ENCODE measurements at regions not wholly inside any gene's neighbourhood (a gene's known extent, or its start where the extent isn't known, plus 50 kb on each side); places are given as distances from the start of the nearest gene placed in this dataset.
"Not testable (repeated sequence)": the region's sequence is repeated elsewhere in the genome, so short reads cannot be mapped to it uniquely, and the experiment has no call there.

- H3K4me3 Mint-ChIP-seq (ENCODE audit: unreplicated experiment), result no peak overlapping the region
- H3K27ac Mint-ChIP-seq (ENCODE audit: unreplicated experiment), result no peak overlapping the region
- no peaks in the 10 kb centered on the region for H3K9me3 Mint-ChIP-seq (ENCODE audit: unreplicated experiment)
- TF ChIP-seq CTCF (IDR thresholded peaks at IDR 0.05; ENCODE audit: unreplicated experiment), result no peak
- no peak for DNase-seq (ENCODE audit: low spot score)
- H3K27me3 Mint-ChIP-seq (ENCODE audit: unreplicated experiment), result no peaks in the 10 kb centered on the region
- no peaks in the 10 kb centered on the region for H3K4me1 Mint-ChIP-seq (ENCODE audit: unreplicated experiment)
- H3K36me3 Mint-ChIP-seq (ENCODE audit: low read depth, unreplicated experiment), result no peaks in the 10 kb centered on the region
Observed at GRCh38 chr13:54234607-54235006, 1206.0 kb downstream of the OLFM4 start.

DNA sequence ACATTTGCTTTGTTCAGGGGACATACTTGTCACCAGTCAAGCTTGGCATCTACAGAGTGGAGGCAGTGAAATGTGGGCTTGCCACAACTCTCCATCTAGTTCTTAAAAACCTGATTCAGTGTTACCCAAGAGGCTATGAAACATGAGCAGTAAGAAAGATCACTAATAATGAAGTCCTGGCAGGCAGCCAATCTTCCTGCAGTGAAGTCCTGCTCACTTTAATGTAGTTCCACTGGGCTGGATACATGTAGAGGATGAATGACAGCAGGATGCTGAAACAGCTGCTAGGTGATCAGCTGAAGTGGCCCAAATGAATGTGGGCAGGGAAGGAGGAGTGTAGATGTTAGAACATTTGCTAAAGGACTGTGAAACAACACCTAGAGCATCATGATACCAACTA, 1213.1 kb downstream of the OLFM4 start:
- no peak for TF ChIP-seq CTCF (IDR thresholded peaks at IDR 0.05; ENCODE audit: unreplicated experiment)
- Mint-ChIP-seq H3K4me3 (ENCODE audit: unreplicated experiment) (no peak overlapping the region), H3K27me3 (ENCODE audit: unreplicated experiment) (no peaks in the 10 kb centered on the region), H3K27ac (ENCODE audit: unreplicated experiment) (no peak overlapping the region), H3K9me3 (ENCODE audit: unreplicated experiment) (no peaks in the 10 kb centered on the region), H3K4me1 (ENCODE audit: unreplicated experiment) (no peaks in the 10 kb centered on the region), H3K36me3 (ENCODE audit: low read depth, unreplicated experiment) (no peaks in the 10 kb centered on the region)
- DNase-seq (ENCODE audit: low spot score), result no peak

GRCh38 chr13:54248306-54248705, 1219.7 kb downstream of the OLFM4 start:
- H3K36me3 Mint-ChIP-seq (ENCODE audit: low read depth, unreplicated experiment), result no peaks in the 10 kb centered on the region
- H3K9me3 Mint-ChIP-seq (ENCODE audit: unreplicated experiment), result no peaks in the 10 kb centered on the region
- no peaks in the 10 kb centered on the region for H3K4me1 Mint-ChIP-seq (ENCODE audit: unreplicated experiment)
- no peak for TF ChIP-seq CTCF (IDR thresholded peaks at IDR 0.05; ENCODE audit: unreplicated experiment)
- H3K27ac Mint-ChIP-seq (ENCODE audit: unreplicated experiment), result no peak overlapping the region
- H3K27me3 Mint-ChIP-seq (ENCODE audit: unreplicated experiment), result no peaks in the 10 kb centered on the region
- no peak overlapping the region for H3K4me3 Mint-ChIP-seq (ENCODE audit: unreplicated experiment)
- DNase-seq (ENCODE audit: low spot score), result no peak

- Mint-ChIP-seq H3K36me3 (ENCODE audit: low read depth, unreplicated experiment) (no peaks in the 10 kb centered on the region), H3K4me1 (ENCODE audit: unreplicated experiment) (no peaks in the 10 kb centered on the region), H3K27ac (ENCODE audit: unreplicated experiment) (no peak overlapping the region), H3K27me3 (ENCODE audit: unreplicated experiment) (no peaks in the 10 kb centered on the region), H3K9me3 (ENCODE audit: unreplicated experiment) (no peaks in the 10 kb centered on the region), H3K4me3 (ENCODE audit: unreplicated experiment) (no peak overlapping the region)
- no peak for DNase-seq (ENCODE audit: low spot score)
- no peak for TF ChIP-seq CTCF (IDR thresholded peaks at IDR 0.05; ENCODE audit: unreplicated experiment)
Observed at GRCh38 chr13:54261856-54262255, 1233.2 kb downstream of the OLFM4 start.

DNA sequence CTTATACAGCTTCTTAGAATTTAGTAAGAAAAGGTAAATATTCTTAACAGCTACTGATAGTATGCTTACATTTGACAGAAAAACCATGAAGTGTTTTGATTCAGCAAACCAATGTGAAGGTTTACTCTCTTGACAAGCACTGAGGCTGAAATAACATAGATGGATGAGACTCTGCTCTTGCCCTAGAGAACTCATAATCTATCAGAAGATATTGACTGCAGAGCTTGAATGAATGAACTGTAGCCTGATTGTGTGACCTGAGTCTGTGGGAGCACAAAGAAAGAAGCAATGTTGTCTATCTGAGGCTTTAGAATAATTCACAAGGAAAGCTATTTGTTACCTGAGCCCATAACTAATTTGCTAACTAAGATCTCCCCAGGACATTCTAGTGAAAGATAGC, 1235.3 kb downstream of the OLFM4 start:
- no peaks in the 10 kb centered on the region for H3K36me3 Mint-ChIP-seq (ENCODE audit: low read depth, unreplicated experiment)
- H3K27me3 Mint-ChIP-seq (ENCODE audit: unreplicated experiment), result no peaks in the 10 kb centered on the region
- H3K4me3 Mint-ChIP-seq (ENCODE audit: unreplicated experiment), result no peak overlapping the region
- DNase-seq (ENCODE audit: low spot score), result no peak
- TF ChIP-seq CTCF (IDR thresholded peaks at IDR 0.05; ENCODE audit: unreplicated experiment), result no peak
- H3K9me3 Mint-ChIP-seq (ENCODE audit: unreplicated experiment), result no peaks in the 10 kb centered on the region
- no peaks in the 10 kb centered on the region for H3K4me1 Mint-ChIP-seq (ENCODE audit: unreplicated experiment)
- no peak overlapping the region for H3K27ac Mint-ChIP-seq (ENCODE audit: unreplicated experiment)

DNA sequence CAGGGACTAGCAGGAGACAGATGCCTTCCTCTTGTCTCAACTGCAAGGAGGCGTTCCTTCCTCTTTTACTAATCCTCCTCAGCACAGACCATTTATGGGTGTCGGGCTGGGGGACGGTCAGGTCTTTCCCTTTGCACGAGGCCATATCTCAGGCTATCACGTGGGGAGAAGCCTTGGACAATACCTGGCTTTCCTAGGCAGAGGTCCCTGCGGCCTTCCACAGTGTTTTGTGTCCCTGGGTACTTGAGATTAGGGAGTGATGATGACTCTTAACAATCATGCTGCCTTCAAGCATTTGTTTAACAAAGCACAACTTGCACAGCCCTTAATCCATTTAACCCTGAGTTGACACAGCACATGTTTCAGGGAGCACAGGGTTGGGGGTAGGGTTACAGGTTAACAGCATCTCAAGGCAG, 1238.6 kb downstream of the OLFM4 start:
- not testable (repeated sequence) for DNase-seq (ENCODE audit: low spot score); H3K27ac Mint-ChIP-seq (ENCODE audit: unreplicated experiment); H3K36me3 Mint-ChIP-seq (ENCODE audit: low read depth, unreplicated experiment); H3K4me3 Mint-ChIP-seq (ENCODE audit: unreplicated experiment); H3K4me1 Mint-ChIP-seq (ENCODE audit: unreplicated experiment); H3K27me3 Mint-ChIP-seq (ENCODE audit: unreplicated experiment); H3K9me3 Mint-ChIP-seq (ENCODE audit: unreplicated experiment)

GRCh38 chr13:54268013-54268695, 1239.5 kb downstream of the OLFM4 start:
- H3K4me1 Mint-ChIP-seq (ENCODE audit: unreplicated experiment); H3K36me3 Mint-ChIP-seq (ENCODE audit: low read depth, unreplicated experiment); DNase-seq (ENCODE audit: low spot score); H3K27me3 Mint-ChIP-seq (ENCODE audit: unreplicated experiment); H3K4me3 Mint-ChIP-seq (ENCODE audit: unreplicated experiment); H3K9me3 Mint-ChIP-seq (ENCODE audit: unreplicated experiment); H3K27ac Mint-ChIP-seq (ENCODE audit: unreplicated experiment): not testable (repeated sequence)
